Mesenchymal stem cell (in vitro differentiated cells and primary cell): ENCODE measurements at regions not wholly inside any gene's neighbourhood (a gene's known extent, or its start where the extent isn't known, plus 50 kb on each side); places are given as distances from the start of the nearest gene placed in this dataset.

Experiments
- DNase-seq: peaks from one replicate; pipeline ENCODE4 v3.0.0-alpha.2; 2013
- H2AFZ ChIP-seq: one replicate; pipeline ENCODE4 v1.6.1; 2013; ENCODE audit warnings: low read depth, mild to moderate bottlenecking, control low read depth, inconsistent platforms, low read length, moderate library complexity
- H2AK5ac ChIP-seq: 2 replicates; pipeline ENCODE4 v1.6.1; 2013; ENCODE audit warnings: low read length, moderate library complexity, mild to moderate bottlenecking, inconsistent platforms; ENCODE audit not compliant: severe bottlenecking
- H2BK120ac ChIP-seq: one replicate; pipeline ENCODE4 v1.6.1; 2013; ENCODE audit warnings: low read depth, mild to moderate bottlenecking, inconsistent platforms, low read length, moderate library complexity
- H2BK12ac ChIP-seq, 2 experiments: one replicate each; pipeline ENCODE4 v1.6.1; 2013; ENCODE audit warnings: inconsistent platforms in 2 of 2, low read length in 2 of 2, mild to moderate bottlenecking in 2 of 2, moderate library complexity in 2 of 2, control low read depth in 1 of 2
- H2BK15ac ChIP-seq: one replicate; pipeline ENCODE4 v1.6.1; 2013; ENCODE audit warnings: mild to moderate bottlenecking, low read depth, inconsistent platforms; ENCODE audit not compliant: poor library complexity, severe bottlenecking
- H2BK5ac ChIP-seq: 2 replicates; pipeline ENCODE4 v1.6.1; 2013; ENCODE audit warnings: low read depth, mild to moderate bottlenecking, low read length, control low read depth, inconsistent platforms; ENCODE audit not compliant: poor library complexity, severe bottlenecking
- H3K14ac ChIP-seq, 2 experiments: one replicate each; pipeline ENCODE4 v1.6.1; 2013; ENCODE audit warnings: inconsistent platforms in 2 of 2, low read length in 2 of 2, control low read depth in 1 of 2, mild to moderate bottlenecking in 1 of 2, moderate library complexity in 1 of 2
- H3K18ac ChIP-seq, 2 experiments: one replicate each; pipeline ENCODE4 v1.6.1; 2013; ENCODE audit warnings: inconsistent platforms in 2 of 2, low read length in 2 of 2, control low read depth in 1 of 2, low read depth in 1 of 2, mild to moderate bottlenecking in 1 of 2
- H3K23ac ChIP-seq, 2 experiments: one replicate each; pipeline ENCODE4 v1.6.1; 2013; ENCODE audit warnings: inconsistent platforms in 2 of 2, low read length in 2 of 2, mild to moderate bottlenecking in 2 of 2, moderate library complexity in 2 of 2, control low read depth in 1 of 2
- H3K27ac ChIP-seq: 2 replicates; pipeline ENCODE4 v1.5.1; 2013; ENCODE audit warnings: mild to moderate bottlenecking, moderate library complexity, low read length, control low read depth, inconsistent platforms; ENCODE audit not compliant: poor library complexity, severe bottlenecking
- H3K27me3 ChIP-seq, 2 experiments: 2 replicates each; pipeline versions ENCODE4 v1.6.1 to v1.7.0; 2013; ENCODE audit warnings: low read length in 2 of 2, mild to moderate bottlenecking in 2 of 2, moderate library complexity in 2 of 2, control low read depth in 1 of 2, inconsistent platforms in 1 of 2; ENCODE audit not compliant: control insufficient read depth in 1 of 2, insufficient read depth in 1 of 2
- H3K36me3 ChIP-seq, 2 experiments: 2 replicates each; pipeline versions ENCODE4 v1.6.1 to v1.7.0; 2013; ENCODE audit warnings: low read length in 2 of 2, control low read depth in 1 of 2, inconsistent platforms in 1 of 2, low read depth in 1 of 2, mild to moderate bottlenecking in 1 of 2; ENCODE audit not compliant: insufficient read depth in 2 of 2, control insufficient read depth in 1 of 2
- H3K4ac ChIP-seq, 2 experiments: one replicate each; pipeline ENCODE4 v1.6.1; 2013; ENCODE audit warnings: inconsistent platforms in 2 of 2, low read length in 2 of 2, mild to moderate bottlenecking in 2 of 2, moderate library complexity in 2 of 2, control low read depth in 1 of 2, low read depth in 1 of 2
- H3K4me1 ChIP-seq: 2 replicates; pipeline ENCODE4 v1.6.1; 2013; ENCODE audit warnings: low read depth, low read length, control low read depth; ENCODE audit not compliant: control insufficient read depth, insufficient read depth
- H3K4me2 ChIP-seq: 2 replicates; pipeline ENCODE4 v1.6.1; 2013; ENCODE audit warnings: low read length, mild to moderate bottlenecking, inconsistent platforms; ENCODE audit not compliant: poor library complexity, severe bottlenecking
- H3K4me3 ChIP-seq, 2 experiments: 2 replicates each; pipeline versions ENCODE4 v1.5.1 to v1.7.0; 2013; ENCODE audit warnings: low read length in 2 of 2, mild to moderate bottlenecking in 2 of 2, control low read depth in 1 of 2, low read depth in 1 of 2; ENCODE audit not compliant: insufficient read depth in 1 of 2
- H3K79me1 ChIP-seq: replicated peaks from 2 replicates; pipeline ENCODE4 v1.6.1; 2013; ENCODE audit warnings: mild to moderate bottlenecking, control low read depth, low read length, inconsistent platforms; ENCODE audit not compliant: poor library complexity, severe bottlenecking
- H3K9ac ChIP-seq: 2 replicates; pipeline ENCODE4 v1.7.0; 2013; ENCODE audit warnings: mild to moderate bottlenecking, low read length, moderate library complexity
- H3K9me3 ChIP-seq: 2 replicates; pipeline ENCODE4 v1.7.0; 2013; ENCODE audit warnings: mild to moderate bottlenecking, low read length; ENCODE audit not compliant: control insufficient read depth
- H4K8ac ChIP-seq: one replicate; pipeline ENCODE4 v1.6.1; 2013; ENCODE audit warnings: inconsistent platforms, mild to moderate bottlenecking, low read length, moderate library complexity
- H4K91ac ChIP-seq: one replicate; pipeline ENCODE4 v1.6.1; 2013; ENCODE audit warnings: mild to moderate bottlenecking, low read length, inconsistent platforms
- WGBS: methylation state at CpG from one replicate; pipeline ENCODE4 v1.1.7; 2013; ENCODE audit warnings: mixed read lengths; 5-methylcytosine and 5-hydroxymethylcytosine counted together

DNA sequence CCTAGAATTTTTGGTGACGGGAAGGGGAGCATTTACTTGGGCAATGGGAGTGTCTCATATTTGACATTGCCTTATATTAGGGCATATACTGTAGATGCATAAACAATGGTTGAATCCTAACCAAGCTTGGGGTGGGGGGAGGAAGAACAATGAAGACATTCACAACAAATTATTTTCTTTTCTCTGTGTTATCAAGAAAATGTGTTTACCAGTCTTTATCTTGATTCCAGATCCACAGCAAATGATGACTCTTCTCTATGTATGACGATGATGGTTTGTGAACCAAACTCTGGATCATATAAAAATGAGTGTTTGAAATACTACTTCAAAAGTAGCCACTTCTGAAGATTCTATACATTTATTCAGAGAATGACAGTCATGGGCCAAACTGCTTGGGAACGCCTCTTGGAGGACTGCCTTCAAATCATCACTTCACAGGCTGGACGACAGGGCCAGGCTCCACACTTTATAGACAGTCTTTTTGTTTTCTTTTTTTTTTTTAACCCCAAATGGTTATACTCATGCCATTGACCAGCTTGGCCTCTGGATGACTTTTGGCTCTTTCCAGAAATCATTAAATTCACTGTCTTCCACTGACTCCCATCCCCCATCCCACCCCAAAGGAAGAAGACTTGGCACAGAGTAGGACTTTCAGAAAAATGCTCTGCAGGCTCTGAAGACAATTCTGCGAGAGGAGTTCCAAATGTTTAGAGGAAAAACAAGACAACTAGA lies 123.8 kb upstream of the LIFR start:
- H3K4me2 ChIP-seq: no peak overlapping the region
- H3K4me3 ChIP-seq: no peak overlapping the region
- peaks cover 0 to 3% of the 10 kb centered on the region in 2 experiments for H3K27me3 ChIP-seq
- no peak overlapping the region for H3K14ac ChIP-seq
- H3K4me1 ChIP-seq: no peaks in the 10 kb centered on the region
- 89% methylated on average over 4 of the region's 5 CpGs for WGBS
- H3K18ac ChIP-seq: no peak overlapping the region
- no peak overlapping the region for H2BK12ac ChIP-seq
- no peak overlapping the region for H3K4ac ChIP-seq
- H3K9ac ChIP-seq: no peak overlapping the region
- H2BK5ac ChIP-seq: no peak overlapping the region
- H3K27ac ChIP-seq: no peak overlapping the region
- H4K8ac ChIP-seq: no peak overlapping the region
- no peak overlapping the region for H4K91ac ChIP-seq
- no peaks in the 10 kb centered on the region for H3K36me3 ChIP-seq
- H2AFZ ChIP-seq: no peak overlapping the region
- no peak overlapping the region for H2BK15ac ChIP-seq
- no peaks in the 10 kb centered on the region for H3K79me1 ChIP-seq
- H3K23ac ChIP-seq: no peak overlapping the region
- H3K9me3 ChIP-seq: no peaks in the 10 kb centered on the region
- DNase-seq: no peak
- no peak overlapping the region for H2BK120ac ChIP-seq
- no peak overlapping the region for H2AK5ac ChIP-seq

DNA sequence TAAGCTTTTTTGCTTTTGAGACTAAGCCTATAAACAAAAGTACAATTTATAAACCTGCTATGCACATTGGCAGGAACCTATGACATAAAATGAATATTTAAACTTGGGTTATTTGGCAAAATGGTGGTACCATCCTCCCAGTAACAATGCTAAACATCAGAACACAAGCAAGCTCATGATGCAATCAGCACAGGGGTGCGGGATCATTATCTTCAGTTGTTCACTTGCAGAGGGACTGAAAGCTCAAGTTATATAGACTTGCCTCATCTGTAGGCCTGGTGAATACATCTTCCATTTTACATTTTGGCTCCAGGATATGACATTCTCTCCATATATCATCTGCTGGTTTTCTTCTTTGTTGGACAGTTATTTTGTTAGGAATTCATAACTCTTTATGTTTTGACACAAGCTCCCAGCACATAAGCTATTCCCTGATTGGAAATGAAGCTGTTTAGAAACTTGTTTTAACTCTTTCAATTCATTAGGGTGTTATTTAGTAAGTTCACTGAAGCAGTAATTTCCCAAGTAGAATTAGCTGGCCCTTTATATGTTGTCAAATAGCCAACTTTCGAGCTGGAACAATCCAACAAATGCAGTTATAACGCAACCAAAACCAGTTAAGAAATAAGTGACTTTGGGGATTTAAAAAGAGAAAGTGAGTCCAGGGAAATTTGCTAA lies 124.7 kb upstream of the LIFR start:
- no peak overlapping the region for H2AK5ac ChIP-seq
- WGBS: 100% methylated on average over 3 of the region's 3 CpGs
- no peak overlapping the region for H4K8ac ChIP-seq
- no peaks in the 10 kb centered on the region for H3K4me1 ChIP-seq
- no peak overlapping the region for H3K14ac ChIP-seq
- no peak overlapping the region for H3K4me3 ChIP-seq
- H2AFZ ChIP-seq: no peak overlapping the region
- no peak overlapping the region for H2BK12ac ChIP-seq
- no peak overlapping the region for H2BK15ac ChIP-seq
- no peaks in the 10 kb centered on the region for H3K9me3 ChIP-seq
- H2BK120ac ChIP-seq: no peak overlapping the region
- H3K27me3 ChIP-seq: peaks cover 0 to 3% of the 10 kb centered on the region in 2 experiments
- no peak overlapping the region for H4K91ac ChIP-seq
- H3K4ac ChIP-seq: no peak overlapping the region
- no peak overlapping the region for H2BK5ac ChIP-seq
- no peak overlapping the region for H3K9ac ChIP-seq
- no peaks in the 10 kb centered on the region for H3K36me3 ChIP-seq
- no peak overlapping the region for H3K23ac ChIP-seq
- no peak for DNase-seq
- H3K79me1 ChIP-seq: no peaks in the 10 kb centered on the region
- no peak overlapping the region for H3K4me2 ChIP-seq
- H3K18ac ChIP-seq: no peak overlapping the region
- no peak overlapping the region for H3K27ac ChIP-seq

DNA sequence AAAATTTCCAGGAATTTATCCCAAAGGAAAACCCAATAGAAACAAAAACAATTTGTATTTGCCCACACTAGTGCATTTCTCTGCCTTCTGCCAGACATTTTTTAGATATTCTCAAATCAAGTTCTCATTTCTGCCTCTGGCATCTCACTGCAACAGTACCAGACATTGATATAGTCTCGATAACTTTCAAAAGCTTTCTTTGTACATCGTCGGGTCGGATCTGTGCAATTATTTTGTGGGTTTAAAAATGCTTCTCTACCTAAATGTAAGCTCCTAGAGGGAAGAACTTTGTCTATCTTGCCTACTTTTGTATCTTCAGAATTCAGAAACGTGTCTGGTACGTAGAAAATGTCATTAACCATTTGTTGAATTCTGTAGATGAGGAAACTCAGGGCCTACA lies 125.5 kb upstream of the LIFR start:
- Histone ChIP-seq H3K18ac (no peak overlapping the region), H3K4me2 (no peak overlapping the region), H3K4me1 (no peaks in the 10 kb centered on the region), H3K27me3 (peaks cover 0 to 1% of the 10 kb centered on the region in 2 experiments), H3K4ac (no peak overlapping the region), H3K9me3 (no peaks in the 10 kb centered on the region), H3K27ac (no peak overlapping the region), H3K14ac (no peak overlapping the region), H2BK15ac (no peak overlapping the region), H3K36me3 (no peaks in the 10 kb centered on the region), H3K23ac (no peak overlapping the region), H3K79me1 (no peaks in the 10 kb centered on the region), H2AFZ (no peak overlapping the region), H3K9ac (no peak overlapping the region), H2BK12ac (no peak overlapping the region), H2AK5ac (no peak overlapping the region), H2BK120ac (no peak overlapping the region), H2BK5ac (no peak overlapping the region), H3K4me3 (no peak overlapping the region), H4K8ac (no peak overlapping the region), H4K91ac (no peak overlapping the region)
- 94% methylated on average over 3 of the region's 6 CpGs for WGBS
- DNase-seq: no peak

DNA sequence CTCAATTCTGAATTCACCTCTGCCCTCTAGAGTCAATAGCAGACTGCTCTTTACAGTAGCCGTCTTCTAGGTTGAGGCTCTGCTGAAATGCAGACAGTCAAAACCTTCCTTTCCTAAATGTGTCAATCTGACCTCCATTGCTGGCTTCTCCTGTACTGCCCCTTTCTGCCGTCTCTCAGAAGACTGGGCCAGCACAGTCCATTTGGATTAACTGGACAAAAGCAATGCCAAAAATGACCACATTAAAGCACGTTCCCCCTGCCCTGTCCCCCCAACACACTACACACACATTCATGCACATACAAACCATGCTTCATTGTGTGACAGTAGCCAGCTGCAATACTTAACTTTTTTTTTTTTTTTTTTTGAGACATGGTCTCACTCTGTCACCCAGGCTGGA lies 130.2 kb upstream of the LIFR start:
- no peak overlapping the region for H3K23ac ChIP-seq
- H3K9me3 ChIP-seq: no peaks in the 10 kb centered on the region
- H2AFZ ChIP-seq: no peak overlapping the region
- H2BK120ac ChIP-seq: no peak overlapping the region
- no peaks in the 10 kb centered on the region for H3K79me1 ChIP-seq
- H4K91ac ChIP-seq: no peak overlapping the region
- WGBS: 80% methylated on average over 3 of the region's 3 CpGs
- no peak overlapping the region for H2BK5ac ChIP-seq
- no peaks in the 10 kb centered on the region for H3K36me3 ChIP-seq
- no peak overlapping the region for H3K4ac ChIP-seq
- no peak overlapping the region for H3K27ac ChIP-seq
- no peak overlapping the region for H3K9ac ChIP-seq
- H2BK15ac ChIP-seq: no peak overlapping the region
- no peak for DNase-seq
- no peak overlapping the region for H3K18ac ChIP-seq
- H4K8ac ChIP-seq: no peak overlapping the region
- H3K4me3 ChIP-seq: no peak overlapping the region
- no peak overlapping the region for H2AK5ac ChIP-seq
- no peaks in the 10 kb centered on the region for H3K27me3 ChIP-seq
- H2BK12ac ChIP-seq: no peak overlapping the region
- no peak overlapping the region for H3K4me2 ChIP-seq
- no peak overlapping the region for H3K14ac ChIP-seq
- H3K4me1 ChIP-seq: no peaks in the 10 kb centered on the region
